ENCODE measurements at regions not wholly inside any gene's neighbourhood (a gene's known extent, or its start where the extent isn't known, plus 50 kb on each side); places are given as distances from the start of the nearest gene placed in this dataset.

- intact Hi-C loops (cut with micrococcal nuclease; ENCODE audit: unreplicated experiment) (no loop called here), in situ Hi-C loops (cut with MboI) (no loop called here)
- ATAC-seq (no peak), DNase-seq (ENCODE audit: low read depth, low spot score) (no peak), FAIRE-seq (no peak)
- CTCF ChIA-PET: no interaction called here
- TF ChIP-seq NR2F1 (conservative IDR thresholded peaks at IDR 0.05): no peak
- TF ChIP-seq ATF3 (IDR thresholded peaks at IDR 0.05; ENCODE audit: borderline replicate concordance, extremely low read depth, low read depth, low read length): no peak
- TF ChIP-seq ZNF24 (IDR thresholded peaks at IDR 0.05): no peak
- Histone ChIP-seq H3K9ac (ENCODE audit: control insufficient read depth, insufficient read depth, low read length) (no peak overlapping the region), H3K4me3 (no peak overlapping the region), H3K79me2 (ENCODE audit: control insufficient read depth, insufficient read depth, low read length) (no peaks in the 10 kb centered on the region), H2AFZ (ENCODE audit: control insufficient read depth, low read depth, low read length) (no peak overlapping the region), H3K27me3 (replicated peaks in 1 of 2; ENCODE audit: control insufficient read depth in 2 of 2, insufficient read depth in 2 of 2, low read length in 1 of 2) (peaks cover 0 to 3% of the 10 kb centered on the region in 2 experiments; a peak in 1 of 4 replicates), H3K4me2 (ENCODE audit: control insufficient read depth, insufficient read depth) (no peak overlapping the region), H3K36me3 (ENCODE audit: control insufficient read depth in 2 of 2, insufficient read depth in 2 of 2, low read length in 1 of 2) (no peaks in the 10 kb centered on the region), H3K27ac (ENCODE audit: control insufficient read depth, insufficient read depth) (no peak overlapping the region), H4K20me1 (ENCODE audit: control insufficient read depth, insufficient read depth) (no peaks in the 10 kb centered on the region), H3K4me1 (ENCODE audit: control insufficient read depth, insufficient read depth, low read length) (no peaks in the 10 kb centered on the region), H3K9me3 (replicated peaks; ENCODE audit: control insufficient read depth, insufficient read depth, low read length) (no peaks in the 10 kb centered on the region)
- 35% methylated on average over 4 of the region's 4 CpGs for WGBS (ENCODE audit: insufficient coverage, insufficient replicate concordance, low lambda C conversion rate, missing lambda C conversion rate)
- no TSS peak for BruUV-seq (replicated peaks)
- POLR2A ChIA-PET: no interaction called here
- RAD21 ChIA-PET (ENCODE audit: unreplicated experiment): no interaction called here
- SMC1A ChIA-PET (ENCODE audit: uncharacterized antibody, unreplicated experiment): no interaction called here
These were observed 113.7 kb upstream of the NAV2 start for GRCh38 chr11:19598876-19599486.

- H3K36me3 ChIP-seq (ENCODE audit: control insufficient read depth in 2 of 2, insufficient read depth in 2 of 2, low read length in 1 of 2): no peaks in the 10 kb centered on the region
- no peaks in the 10 kb centered on the region for H3K79me2 ChIP-seq (ENCODE audit: control insufficient read depth, insufficient read depth, low read length)
- no peak overlapping the region for H3K27ac ChIP-seq (ENCODE audit: control insufficient read depth, insufficient read depth)
- ATAC-seq (no peak), FAIRE-seq (no peak), DNase-seq (ENCODE audit: low read depth, low spot score) (no peak)
- H3K27me3 ChIP-seq (replicated peaks in 1 of 2; ENCODE audit: control insufficient read depth in 2 of 2, insufficient read depth in 2 of 2, low read length in 1 of 2): peaks cover 0 to 3% of the 10 kb centered on the region in 2 experiments; a peak in 1 of 4 replicates
- no peaks in the 10 kb centered on the region for H4K20me1 ChIP-seq (ENCODE audit: control insufficient read depth, insufficient read depth)
- ChIA-PET SMC1A (ENCODE audit: uncharacterized antibody, unreplicated experiment) (no interaction called here), POLR2A (no interaction called here), RAD21 (ENCODE audit: unreplicated experiment) (no interaction called here), CTCF (no interaction called here)
- H3K9me3 ChIP-seq (replicated peaks; ENCODE audit: control insufficient read depth, insufficient read depth, low read length): no peaks in the 10 kb centered on the region
- 23% methylated on average over 3 of the region's 3 CpGs for WGBS (ENCODE audit: insufficient coverage, insufficient replicate concordance, low lambda C conversion rate, missing lambda C conversion rate)
- in situ Hi-C loops (cut with MboI): no loop called here
- H3K4me2 ChIP-seq (ENCODE audit: control insufficient read depth, insufficient read depth): no peak overlapping the region
- no peak for TF ChIP-seq ZZZ3 (IDR thresholded peaks at IDR 0.05; ENCODE audit: control insufficient read depth, insufficient read length, low read depth)
- no peak for TF ChIP-seq ZNF592 (IDR thresholded peaks at IDR 0.05)
- TF ChIP-seq STAT1 (conservative IDR thresholded peaks at IDR 0.05): no peak
- TF ChIP-seq ATF2 (IDR thresholded peaks at IDR 0.05; ENCODE audit: low read length): no peak
- H3K9ac ChIP-seq (ENCODE audit: control insufficient read depth, insufficient read depth, low read length): no peak overlapping the region
- H3K4me3 ChIP-seq: no peak overlapping the region
- no TSS peak for BruUV-seq (replicated peaks)
- H3K4me1 ChIP-seq (ENCODE audit: control insufficient read depth, insufficient read depth, low read length): no peaks in the 10 kb centered on the region
- H2AFZ ChIP-seq (ENCODE audit: control insufficient read depth, low read depth, low read length): no peak overlapping the region
- intact Hi-C loops (cut with micrococcal nuclease; ENCODE audit: unreplicated experiment): no loop called here
These were observed 114.2 kb upstream of the NAV2 start for GRCh38 chr11:19598456-19598855.

Measured in GM12878 (cell line).